ENCODE measurements at regions not wholly inside any gene's neighbourhood (a gene's known extent, or its start where the extent isn't known, plus 50 kb on each side); places are given as distances from the start of the nearest gene placed in this dataset.

- no peak for DNase-seq (ENCODE audit: low spot score)
These were observed 111.5 kb upstream of the ZNF507 start for GRCh38 chr19:32233885-32234284.

- no peak for DNase-seq (ENCODE audit: low spot score)
These were observed 110.7 kb upstream of the ZNF507 start for GRCh38 chr19:32234663-32235217.

GRCh38 chr19:32238076-32238475, 107.3 kb upstream of the ZNF507 start:
- no peak for DNase-seq (ENCODE audit: low spot score)

GRCh38 chr19:32240316-32240715, 105.1 kb upstream of the ZNF507 start:
- DNase-seq (ENCODE audit: low spot score) = no peak

- DNase-seq (ENCODE audit: low spot score) = peak; percentile 11
These were observed 104.1 kb upstream of the ZNF507 start for GRCh38 chr19:32241306-32241705.

GRCh38 chr19:32241932-32242710, 103.3 kb upstream of the ZNF507 start:
- DNase-seq (ENCODE audit: low spot score) = peak; percentile 20

GRCh38 chr19:32246006-32246405, 99.4 kb upstream of the ZNF507 start:
- no peak for DNase-seq (ENCODE audit: low spot score)

GRCh38 chr19:32251634-32252332, 93.6 kb upstream of the ZNF507 start:
- no peak for DNase-seq (ENCODE audit: low spot score)

- DNase-seq (ENCODE audit: low spot score) = no peak
These were observed 93.1 kb upstream of the ZNF507 start for GRCh38 chr19:32252333-32252669.

- no peak for DNase-seq (ENCODE audit: low spot score)
These were observed 91.5 kb upstream of the ZNF507 start for GRCh38 chr19:32253683-32254508.

- no peak for DNase-seq (ENCODE audit: low spot score)
These were observed 90.9 kb upstream of the ZNF507 start for GRCh38 chr19:32254509-32254890.

GRCh38 chr19:32255536-32256295, 89.7 kb upstream of the ZNF507 start:
- DNase-seq (ENCODE audit: low spot score) = no peak

GRCh38 chr19:32256341-32256975, 89.0 kb upstream of the ZNF507 start:
- no peak for DNase-seq (ENCODE audit: low spot score)

GRCh38 chr19:32257326-32258073, 87.9 kb upstream of the ZNF507 start:
- DNase-seq (ENCODE audit: low spot score) = no peak

GRCh38 chr19:32258167-32258566, 87.2 kb upstream of the ZNF507 start:
- DNase-seq (ENCODE audit: low spot score) = no peak

GRCh38 chr19:32264568-32264967, 80.8 kb upstream of the ZNF507 start:
- no peak for DNase-seq (ENCODE audit: low spot score)

- no peak for DNase-seq (ENCODE audit: low spot score)
These were observed 79.4 kb upstream of the ZNF507 start for GRCh38 chr19:32265995-32266394.

GRCh38 chr19:32266460-32266859, 79.0 kb upstream of the ZNF507 start:
- DNase-seq (ENCODE audit: low spot score) = no peak

- no peak for DNase-seq (ENCODE audit: low spot score)
These were observed 77.0 kb upstream of the ZNF507 start for GRCh38 chr19:32268381-32268780.

- DNase-seq (ENCODE audit: low spot score) = no peak
These were observed 75.6 kb upstream of the ZNF507 start for GRCh38 chr19:32269831-32270230.
